ENCODE measurements at regions not wholly inside any gene's neighbourhood (a gene's known extent, or its start where the extent isn't known, plus 50 kb on each side); places are given as distances from the start of the nearest gene placed in this dataset.

GRCh38 chr5:118703241-118703640 is 285.1 kb downstream of the DTWD2 start:
- Histone ChIP-seq H3K9ac (replicated peaks; ENCODE audit: extremely low read depth, insufficient read depth, low read length) (no peak overlapping the region), H3K27me3 (ENCODE audit: control insufficient read depth in 2 of 2, insufficient read depth in 2 of 2, low read length in 2 of 2) (no peaks in the 10 kb centered on the region), H3K27ac (ENCODE audit: insufficient read depth, low read depth, low read length) (no peak overlapping the region), H3K36me3 (ENCODE audit: control insufficient read depth in 2 of 2, extremely low read depth in 1 of 2, insufficient read depth in 2 of 2, low read length in 2 of 2) (no peaks in the 10 kb centered on the region), H2AFZ (ENCODE audit: low read depth, low read length) (no peak overlapping the region), H3K9me3 (replicated peaks; ENCODE audit: control insufficient read depth, insufficient read depth, low read length) (peaks cover 3% of the 10 kb centered on the region), H3K4me3 (replicated peaks in 1 of 3; ENCODE audit: insufficient read depth in 1 of 3, low read depth in 1 of 3, low read length in 3 of 3) (no peak overlapping the region), H3K4me2 (ENCODE audit: insufficient read depth, low read length) (no peak overlapping the region), H3K79me2 (ENCODE audit: control insufficient read depth, insufficient read depth, low read length) (no peaks in the 10 kb centered on the region), H3K4me1 (ENCODE audit: control insufficient read depth, extremely low read depth, insufficient read depth, low read length) (no peaks in the 10 kb centered on the region), H4K20me1 (replicated peaks; ENCODE audit: control insufficient read depth, extremely low read depth, insufficient read depth, low read length) (no peaks in the 10 kb centered on the region), H3K9me1 (replicated peaks; ENCODE audit: control insufficient read depth, extremely low read depth, insufficient read depth, low read length) (no peaks in the 10 kb centered on the region)
- no peak for TF ChIP-seq FOS (IDR thresholded peaks at IDR 0.05; ENCODE audit: borderline replicate concordance, insufficient read depth, low read length)
- no peak for TF ChIP-seq POLR2AphosphoS5 (IDR thresholded peaks at IDR 0.05; ENCODE audit: insufficient read depth, low read depth, low read length)
- TF ChIP-seq EZH2 (IDR thresholded peaks at IDR 0.05; ENCODE audit: borderline replicate concordance, low read depth, low read length, severe bottlenecking) = no peak
- no peak for TF ChIP-seq GATA2 (IDR thresholded peaks at IDR 0.05; ENCODE audit: insufficient read depth, insufficient read length, low read depth, low read length)
- TF ChIP-seq JUN (IDR thresholded peaks at IDR 0.05; ENCODE audit: borderline replicate concordance, insufficient read depth, insufficient read length, low read depth) = no peak
- TF ChIP-seq, protein P1, sequence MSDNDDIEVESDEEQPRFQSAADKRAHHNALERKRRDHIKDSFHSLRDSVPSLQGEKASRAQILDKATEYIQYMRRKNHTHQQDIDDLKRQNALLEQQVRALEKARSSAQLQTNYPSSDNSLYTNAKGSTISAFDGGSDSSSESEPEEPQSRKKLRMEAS (IDR thresholded peaks at IDR 0.05; ENCODE audit: insufficient read depth, insufficient read length) = no peak
- TF ChIP-seq MYC (IDR thresholded peaks at IDR 0.05; ENCODE audit: low read depth, low read length) = no peak
- CTCF ChIA-PET = no interaction called here
- intact Hi-C loops (cut with micrococcal nuclease) = no loop called here
- POLR2A ChIA-PET = no interaction called here
- FAIRE-seq (no peak), DNase-seq (ENCODE audit: low read depth, low spot score) (no peak)
- dilution Hi-C loops (cut with MboI; ENCODE audit: extremely low pct_ligation_motif_present, low sequenced_read_pairs) = no loop called here
- no TSS peak for BruUV-seq (replicated peaks)

GRCh38 chr5:118701791-118702190 is 286.6 kb downstream of the DTWD2 start:
- Histone ChIP-seq H4K20me1 (replicated peaks; ENCODE audit: control insufficient read depth, extremely low read depth, insufficient read depth, low read length) (no peaks in the 10 kb centered on the region), H3K4me2 (ENCODE audit: insufficient read depth, low read length) (no peak overlapping the region), H3K9me3 (replicated peaks; ENCODE audit: control insufficient read depth, insufficient read depth, low read length) (peaks cover 3% of the 10 kb centered on the region), H2AFZ (ENCODE audit: low read depth, low read length) (no peak overlapping the region), H3K9ac (replicated peaks; ENCODE audit: extremely low read depth, insufficient read depth, low read length) (no peak overlapping the region), H3K4me3 (replicated peaks in 1 of 3; ENCODE audit: insufficient read depth in 1 of 3, low read depth in 1 of 3, low read length in 3 of 3) (no peak overlapping the region), H3K4me1 (ENCODE audit: control insufficient read depth, extremely low read depth, insufficient read depth, low read length) (no peaks in the 10 kb centered on the region), H3K36me3 (ENCODE audit: control insufficient read depth in 2 of 2, extremely low read depth in 1 of 2, insufficient read depth in 2 of 2, low read length in 2 of 2) (no peaks in the 10 kb centered on the region), H3K27ac (ENCODE audit: insufficient read depth, low read depth, low read length) (no peak overlapping the region), H3K9me1 (replicated peaks; ENCODE audit: control insufficient read depth, extremely low read depth, insufficient read depth, low read length) (no peaks in the 10 kb centered on the region), H3K79me2 (ENCODE audit: control insufficient read depth, insufficient read depth, low read length) (no peaks in the 10 kb centered on the region), H3K27me3 (ENCODE audit: control insufficient read depth in 2 of 2, insufficient read depth in 2 of 2, low read length in 2 of 2) (no peaks in the 10 kb centered on the region)
- no peak for FAIRE-seq
- intact Hi-C loops (cut with micrococcal nuclease) = no loop called here
- POLR2A ChIA-PET = no interaction called here
- CTCF ChIA-PET = no interaction called here
- TF ChIP-seq FOS (IDR thresholded peaks at IDR 0.05; ENCODE audit: borderline replicate concordance, insufficient read depth, low read length) (no peak), POLR2A (IDR thresholded peaks at IDR 0.05; ENCODE audit: low read depth, low read length) (no peak), POLR2AphosphoS5 (IDR thresholded peaks at IDR 0.05; ENCODE audit: insufficient read depth, low read depth, low read length) (no peak), EZH2 (IDR thresholded peaks at IDR 0.05; ENCODE audit: borderline replicate concordance, low read depth, low read length, severe bottlenecking) (no peak), CTCF (IDR thresholded peaks at IDR 0.05; ENCODE audit: extremely low read depth in 1 of 2, insufficient read depth in 1 of 2, low read depth in 1 of 2, low read length in 2 of 2) (no peak), JUN (IDR thresholded peaks at IDR 0.05; ENCODE audit: borderline replicate concordance, insufficient read depth, insufficient read length, low read depth) (no peak), MYC (IDR thresholded peaks at IDR 0.05; ENCODE audit: low read depth, low read length) (no peak), GATA2 (IDR thresholded peaks at IDR 0.05; ENCODE audit: insufficient read depth, insufficient read length, low read depth, low read length) (no peak)
- TF ChIP-seq, protein P1 (IDR thresholded peaks at IDR 0.05; ENCODE audit: insufficient read depth, insufficient read length) = no peak
- dilution Hi-C loops (cut with MboI; ENCODE audit: extremely low pct_ligation_motif_present, low sequenced_read_pairs) = no loop called here
- BruUV-seq (replicated peaks) = no TSS peak
- no peak for DNase-seq (ENCODE audit: low read depth, low spot score)
